ENCODE measurements at regions not wholly inside any gene's neighbourhood (a gene's known extent, or its start where the extent isn't known, plus 50 kb on each side); places are given as distances from the start of the nearest gene placed in this dataset.

DNA sequence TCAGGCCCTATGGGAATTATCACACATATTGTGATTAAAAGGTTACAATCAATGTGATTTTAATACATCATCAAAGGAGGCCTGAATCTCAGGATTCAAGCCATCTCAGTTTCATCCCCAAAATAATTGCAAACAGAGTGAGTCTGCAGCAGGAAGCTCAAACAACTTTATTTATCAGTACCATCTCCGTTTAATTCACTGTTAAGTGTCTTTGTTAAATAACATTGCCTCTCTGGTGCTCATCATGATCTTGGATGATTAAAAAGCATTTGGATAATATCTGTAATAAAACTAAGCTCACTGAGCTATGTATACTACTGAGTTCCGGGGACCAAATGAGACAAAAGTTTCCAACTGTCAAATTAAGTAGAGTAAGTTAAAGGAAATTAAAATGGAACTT, 817.8 kb upstream of the CNTNAP5 start:
- TF ChIP-seq CTCF (IDR thresholded peaks at IDR 0.05; ENCODE audit: insufficient read depth, low read length): no peak
- no peak for TF ChIP-seq POLR2AphosphoS5 (IDR thresholded peaks at IDR 0.05; ENCODE audit: low read depth)
- TF ChIP-seq REST (IDR thresholded peaks at IDR 0.05; ENCODE audit: insufficient replicate concordance, low read depth): no peak

Data from HL-60 (cell line).